H9 (cell line): ENCODE measurements at regions not wholly inside any gene's neighbourhood (a gene's known extent, or its start where the extent isn't known, plus 50 kb on each side); places are given as distances from the start of the nearest gene placed in this dataset.

Experiments
- DNase-seq: peaks from one replicate; pipeline ENCODE4 v3.0.0-alpha.2; 2017
- H2AFZ ChIP-seq: one replicate; pipeline ENCODE4 v1.6.1; 2013; ENCODE audit warnings: mild to moderate bottlenecking, low read length, control low read depth, moderate library complexity
- H2AK5ac ChIP-seq: 2 replicates; pipeline ENCODE4 v1.6.1; 2013; ENCODE audit warnings: low read length, control low read depth, mixed read lengths; ENCODE audit not compliant: insufficient read length
- H2BK120ac ChIP-seq: one replicate; pipeline ENCODE4 v1.6.1; 2013; ENCODE audit warnings: low read depth, mild to moderate bottlenecking, low read length, control low read depth, inconsistent platforms; ENCODE audit not compliant: poor library complexity, severe bottlenecking
- H2BK12ac ChIP-seq: 2 replicates; pipeline ENCODE4 v1.6.1; 2013; ENCODE audit warnings: low read length, control low read depth, mixed read lengths, low read depth; ENCODE audit not compliant: insufficient read length
- H2BK15ac ChIP-seq: 2 replicates; pipeline ENCODE4 v1.6.1; 2013; ENCODE audit warnings: low read depth, low read length, control low read depth
- H2BK20ac ChIP-seq: one replicate; pipeline ENCODE4 v1.6.1; 2013; ENCODE audit warnings: low read depth, mild to moderate bottlenecking, low read length, control low read depth, inconsistent platforms; ENCODE audit not compliant: poor library complexity, severe bottlenecking
- H2BK5ac ChIP-seq: 2 replicates; pipeline ENCODE4 v1.6.1; 2013; ENCODE audit warnings: low read length, control low read depth, mixed read lengths; ENCODE audit not compliant: insufficient read length
- H3K14ac ChIP-seq: 2 replicates; pipeline ENCODE4 v1.6.1; 2013; ENCODE audit warnings: low read length, control low read depth; ENCODE audit not compliant: insufficient read depth
- H3K18ac ChIP-seq: 2 replicates; pipeline ENCODE4 v1.6.1; 2013; ENCODE audit warnings: low read depth, mild to moderate bottlenecking, mixed read lengths, low read length, control low read depth; ENCODE audit not compliant: insufficient read length
- H3K23ac ChIP-seq: 2 replicates; pipeline ENCODE4 v1.6.1; 2013; ENCODE audit warnings: low read length, control low read depth, mixed read lengths, low read depth; ENCODE audit not compliant: insufficient read length
- H3K23me2 ChIP-seq: 2 replicates; pipeline ENCODE4 v1.6.1; 2013; ENCODE audit warnings: low read depth, mild to moderate bottlenecking, mixed read lengths, low read length, control low read depth; ENCODE audit not compliant: insufficient read length, poor library complexity, severe bottlenecking
- H3K27ac ChIP-seq: 2 replicates; pipeline ENCODE4 v1.5.1; 2013; ENCODE audit warnings: low read length, control low read depth, mixed read lengths, low read depth; ENCODE audit not compliant: insufficient read length
- H3K27me3 ChIP-seq: 2 replicates; pipeline ENCODE4 v1.6.1; 2013; ENCODE audit warnings: low read length, control low read depth, inconsistent platforms; ENCODE audit not compliant: insufficient read depth
- H3K4ac ChIP-seq: 2 replicates; pipeline ENCODE4 v1.6.1; 2013; ENCODE audit warnings: low read depth, mild to moderate bottlenecking, control low read depth, inconsistent platforms, low read length, moderate library complexity
- H3K4me1 ChIP-seq: 2 replicates; pipeline ENCODE4 v1.6.1; 2013; ENCODE audit warnings: low read length, control low read depth, inconsistent platforms; ENCODE audit not compliant: insufficient read depth
- H3K4me2 ChIP-seq: 2 replicates; pipeline ENCODE4 v1.6.1; 2013; ENCODE audit warnings: low read length, control low read depth, mixed read lengths; ENCODE audit not compliant: insufficient read length, insufficient read depth
- H3K56ac ChIP-seq: 2 replicates; pipeline ENCODE4 v1.6.1; 2013; ENCODE audit warnings: low read depth, mild to moderate bottlenecking, mixed read lengths, low read length, control low read depth; ENCODE audit not compliant: insufficient read length
- H3K79me1 ChIP-seq: 2 replicates; pipeline ENCODE4 v1.6.1; 2013; ENCODE audit warnings: low read depth, mild to moderate bottlenecking, moderate library complexity, low read length, control low read depth, inconsistent platforms; ENCODE audit not compliant: insufficient read depth, poor library complexity, severe bottlenecking
- H3K79me2 ChIP-seq: 2 replicates; pipeline ENCODE4 v1.6.1; 2013; ENCODE audit warnings: low read length, control low read depth, inconsistent platforms; ENCODE audit not compliant: insufficient read depth
- H3K9ac ChIP-seq: 2 replicates; pipeline ENCODE4 v1.6.1; 2013; ENCODE audit warnings: low read length, control low read depth, mixed read lengths; ENCODE audit not compliant: insufficient read length; ENCODE audit errors: extremely low read depth
- H3K9me3 ChIP-seq: one replicate; pipeline ENCODE4 v1.6.1; 2013; ENCODE audit warnings: low read depth, low read length, inconsistent platforms; ENCODE audit not compliant: control insufficient read depth
- H3T11ph ChIP-seq: one replicate; pipeline ENCODE4 v1.6.1; 2013; ENCODE audit warnings: mild to moderate bottlenecking, low read length, control low read depth, inconsistent platforms
- H4K20me1 ChIP-seq: one replicate; pipeline ENCODE4 v1.6.1; 2013; ENCODE audit not compliant: control insufficient read depth, insufficient read length, insufficient read depth
- H4K5ac ChIP-seq: 2 replicates; pipeline ENCODE4 v1.6.1; 2013; ENCODE audit warnings: low read depth, mild to moderate bottlenecking, mixed read lengths, low read length, control low read depth; ENCODE audit not compliant: insufficient read length
- H4K8ac ChIP-seq: replicated peaks from 2 replicates; pipeline ENCODE4 v1.6.1; 2013; ENCODE audit warnings: low read length, control low read depth, mixed read lengths, low read depth; ENCODE audit not compliant: insufficient read length
- H4K91ac ChIP-seq: 2 replicates; pipeline ENCODE4 v1.6.1; 2013; ENCODE audit warnings: low read depth, mild to moderate bottlenecking, moderate library complexity, mixed read lengths, low read length, control low read depth; ENCODE audit not compliant: insufficient read length
- H3K27ac Mint-ChIP-seq, 3 experiments: 2 replicates in 2 of 3; 3 replicates in 1 of 3; pipeline ENCODE4 v1.8.0; 2020 to 2021; ENCODE audit warnings: mixed read lengths in 3 of 3, mild to moderate bottlenecking in 1 of 3, moderate library complexity in 1 of 3
- H3K27me3 Mint-ChIP-seq: 2 replicates; pipeline ENCODE4 v1.8.0; 2021; ENCODE audit warnings: low read depth, mild to moderate bottlenecking, moderate library complexity, mixed read lengths
- H3K36me3 Mint-ChIP-seq, 3 experiments: 2 replicates in 2 of 3; 3 replicates in 1 of 3; pipeline ENCODE4 v1.8.0; 2020 to 2021; ENCODE audit warnings: low read depth in 3 of 3, mixed read lengths in 3 of 3; ENCODE audit not compliant: insufficient read depth in 1 of 3
- H3K4me1 Mint-ChIP-seq, 2 experiments: 2 replicates each; pipeline ENCODE4 v1.8.0; 2020; ENCODE audit warnings: mixed read lengths in 2 of 2
- H3K4me3 Mint-ChIP-seq, 2 experiments: 2 replicates in 1 of 2; 3 replicates in 1 of 2; pipeline ENCODE4 v1.8.0; 2020 to 2021; ENCODE audit warnings: mild to moderate bottlenecking in 2 of 2, mixed read lengths in 2 of 2, moderate library complexity in 1 of 2
- H3K9me3 Mint-ChIP-seq, 2 experiments: 2 replicates in 1 of 2; 3 replicates in 1 of 2; pipeline ENCODE4 v1.8.0; 2020; ENCODE audit warnings: mild to moderate bottlenecking in 2 of 2, mixed read lengths in 2 of 2, moderate library complexity in 1 of 2
- CTCF ChIP-seq: fragments of 200-600 bp; sonication (generic); conservative IDR thresholded peaks from 3 replicates; pipeline ENCODE4 v1.8.0; 2021; ENCODE audit warnings: antibody characterized with exemption, mild to moderate bottlenecking

GRCh38 chr12:114917953-114918352, 234.0 kb upstream of the TBX3 start:
- no peak overlapping the region for H3K9ac ChIP-seq
- no peaks in the 10 kb centered on the region for H3K36me3 Mint-ChIP-seq

More at GRCh38 chr12:114917953-114918352, 234.0 kb upstream of the TBX3 start:
- Histone ChIP-seq H4K20me1 (no peaks in the 10 kb centered on the region), H3K18ac (no peak overlapping the region), H4K91ac (no peak overlapping the region), H2BK120ac (no peak overlapping the region), H3K4me2 (no peak overlapping the region), H3K4ac (no peak overlapping the region), H3K56ac (no peak overlapping the region), H3K23ac (no peak overlapping the region), H3K14ac (no peak overlapping the region), H2BK5ac (no peak overlapping the region), H3T11ph (no peak overlapping the region), H2BK15ac (no peak overlapping the region), H3K27me3 (no peaks in the 10 kb centered on the region), H2AK5ac (no peak overlapping the region), H3K4me1 (no peaks in the 10 kb centered on the region), H3K79me2 (no peaks in the 10 kb centered on the region), H2AFZ (no peak overlapping the region), H4K5ac (no peak overlapping the region), H4K8ac (no peak overlapping the region), H2BK20ac (no peak overlapping the region), H3K27ac (no peak overlapping the region), H2BK12ac (no peak overlapping the region), H3K23me2 (no peaks in the 10 kb centered on the region), H3K9me3 (no peaks in the 10 kb centered on the region), H3K79me1 (no peaks in the 10 kb centered on the region)
- no peak overlapping the region for H3K4me3 Mint-ChIP-seq
- H3K27ac Mint-ChIP-seq = no peak overlapping the region
- DNase-seq = no peak
- H3K27me3 Mint-ChIP-seq = peaks cover 3% of the 10 kb centered on the region
- no peak for TF ChIP-seq CTCF
- H3K9me3 Mint-ChIP-seq = peaks cover 0 to 3% of the 10 kb centered on the region in 2 experiments; a peak in 2 of 5 replicates
- peaks cover 4 to 9% of the 10 kb centered on the region in 2 experiments; a peak in 3 of 4 replicates for H3K4me1 Mint-ChIP-seq
